ENCODE measurements at regions not wholly inside any gene's neighbourhood (a gene's known extent, or its start where the extent isn't known, plus 50 kb on each side); places are given as distances from the start of the nearest gene placed in this dataset.
A peak's percentile ranks its signal among the peaks of the same experiment; 100 is the strongest.

DNA sequence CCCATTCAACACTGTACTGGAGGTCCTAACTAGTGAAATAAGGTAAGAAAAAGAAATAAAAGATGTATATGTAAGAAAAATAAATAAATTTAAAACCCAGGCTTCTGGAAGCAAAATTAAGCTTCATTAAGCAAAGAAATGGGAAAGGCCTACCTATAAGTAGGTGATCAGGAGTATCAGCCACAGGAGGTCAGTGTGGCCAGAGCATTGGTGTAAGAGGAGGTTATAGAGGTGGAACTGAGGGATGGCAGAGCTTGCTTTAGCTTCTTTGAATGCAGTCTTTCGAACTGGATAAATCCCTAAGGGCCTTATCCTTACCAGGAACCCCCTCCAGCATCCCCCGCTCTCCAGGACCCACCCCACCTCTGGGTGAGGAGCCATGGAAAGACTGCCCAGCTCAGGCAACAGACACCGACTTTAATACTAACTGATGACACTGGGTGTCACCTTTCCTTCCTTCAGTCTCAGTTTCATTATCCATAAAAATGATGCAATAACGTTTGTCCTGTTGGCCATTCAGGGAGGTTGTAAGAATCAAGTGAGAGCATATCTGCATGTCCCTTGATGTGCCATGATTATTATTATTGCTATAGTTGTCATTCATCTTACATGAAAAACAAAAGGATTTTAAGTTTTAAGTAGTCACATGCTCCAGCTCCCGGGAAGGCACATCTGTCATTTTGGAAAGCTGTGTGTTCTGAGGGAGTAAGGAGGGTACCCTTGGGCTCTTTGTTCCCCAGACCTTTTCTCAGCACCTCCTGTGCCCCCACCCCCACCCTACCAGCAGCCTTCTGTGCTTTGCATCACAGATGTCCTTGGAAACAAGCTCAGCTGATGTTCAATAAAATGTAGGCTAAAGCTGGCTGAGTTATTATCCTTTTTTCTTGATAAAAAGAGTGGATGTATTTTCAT is 50.8 kb upstream of the CTNNA1 start:
- H3K4me1 ChIP-seq (ENCODE audit: control insufficient read depth, insufficient read depth, low read length) = peaks cover 19% of the 10 kb centered on the region
- no peaks in the 10 kb centered on the region for H3K27me3 ChIP-seq (ENCODE audit: control insufficient read depth, insufficient read depth, low read length)
- 88% methylated on average over 1 of the region's 5 CpGs for WGBS (ENCODE audit: insufficient coverage)
- H3K36me3 ChIP-seq (ENCODE audit: control insufficient read depth, insufficient read depth, low read length) = no peaks in the 10 kb centered on the region
- DNase-seq (ENCODE audit: low read depth in 4 of 6, low spot score in 6 of 6) = peak in 1 of 6 donors; percentile 39
- H3K27ac ChIP-seq (ENCODE audit: low read depth, low read length) = no peak overlapping the region
- H3K9me3 ChIP-seq (ENCODE audit: control insufficient read depth, insufficient read depth, low read length) = no peaks in the 10 kb centered on the region
- no peak overlapping the region for H3K4me3 ChIP-seq (ENCODE audit: low read depth, low read length)

DNA sequence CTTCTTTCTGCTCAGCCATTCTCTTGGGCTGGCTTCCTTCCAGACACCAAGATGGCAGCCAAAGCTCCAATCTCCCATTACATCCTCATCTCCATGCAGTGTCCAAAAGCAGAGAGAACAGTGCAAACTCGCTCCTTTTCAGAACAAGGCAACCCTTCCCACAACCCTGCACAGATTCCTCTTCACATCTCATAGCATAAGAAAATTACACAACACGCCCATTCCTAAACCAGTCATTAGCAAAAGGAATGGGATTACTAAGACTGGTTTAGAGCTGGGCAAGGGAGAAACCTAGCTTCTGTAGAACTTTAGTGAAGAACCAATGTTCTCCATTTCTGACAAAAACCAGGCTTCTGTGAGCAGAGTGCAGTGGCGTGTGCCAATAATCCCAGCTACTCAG is 51.5 kb upstream of the CTNNA1 start:
- H3K27me3 ChIP-seq (ENCODE audit: control insufficient read depth, insufficient read depth, low read length) = no peaks in the 10 kb centered on the region
- no peaks in the 10 kb centered on the region for H3K36me3 ChIP-seq (ENCODE audit: control insufficient read depth, insufficient read depth, low read length)
- H3K9me3 ChIP-seq (ENCODE audit: control insufficient read depth, insufficient read depth, low read length) = no peaks in the 10 kb centered on the region
- no peak for DNase-seq (ENCODE audit: low read depth in 4 of 6, low spot score in 6 of 6)
- H3K4me1 ChIP-seq (ENCODE audit: control insufficient read depth, insufficient read depth, low read length) = peaks cover 19% of the 10 kb centered on the region
- 100% methylated on average over 1 of the region's 3 CpGs for WGBS (ENCODE audit: insufficient coverage)
- H3K4me3 ChIP-seq (ENCODE audit: low read depth, low read length) = no peak overlapping the region
- no peak overlapping the region for H3K27ac ChIP-seq (ENCODE audit: low read depth, low read length)

DNA sequence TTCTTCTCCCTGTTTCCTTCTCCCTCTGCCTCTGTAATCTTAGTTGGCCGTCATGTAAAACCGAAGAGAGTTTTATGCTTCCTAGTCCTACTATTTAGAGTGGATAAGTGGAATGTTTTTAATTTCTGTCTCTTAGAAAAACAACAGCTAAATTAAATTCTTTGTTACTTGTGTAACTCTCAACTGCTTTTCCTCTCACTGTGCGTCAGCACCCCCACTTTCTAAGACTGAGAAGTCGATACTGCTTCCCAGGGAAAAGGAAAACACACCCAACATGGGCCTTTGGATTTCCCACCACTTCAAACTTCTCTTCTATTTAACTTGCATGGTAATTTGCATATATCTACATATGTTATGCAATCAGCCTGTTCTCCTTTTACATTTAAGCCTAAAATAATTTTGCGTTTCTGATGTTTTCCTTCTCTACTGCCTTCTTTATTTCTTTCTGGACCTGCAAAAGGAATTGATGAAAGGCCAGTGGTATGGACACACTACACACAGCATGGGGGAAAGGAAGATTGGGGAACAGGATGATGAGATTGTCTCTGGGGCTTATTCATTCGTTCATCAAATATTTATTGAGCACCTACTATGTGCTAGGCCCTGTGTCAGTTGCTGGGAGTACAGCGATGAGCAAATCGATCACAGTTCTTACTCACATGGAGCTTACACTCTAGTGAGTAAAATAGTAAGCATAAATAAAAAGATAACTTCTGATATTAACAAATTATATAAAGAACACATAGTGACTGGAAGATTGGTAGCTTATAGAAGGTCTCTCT is 52.5 kb upstream of the CTNNA1 start:
- Histone ChIP-seq H3K36me3 (ENCODE audit: control insufficient read depth, insufficient read depth, low read length) (no peaks in the 10 kb centered on the region), H3K9me3 (ENCODE audit: control insufficient read depth, insufficient read depth, low read length) (no peaks in the 10 kb centered on the region), H3K27me3 (ENCODE audit: control insufficient read depth, insufficient read depth, low read length) (no peaks in the 10 kb centered on the region), H3K27ac (ENCODE audit: low read depth, low read length) (no peak overlapping the region), H3K4me3 (ENCODE audit: low read depth, low read length) (no peak overlapping the region), H3K4me1 (ENCODE audit: control insufficient read depth, insufficient read depth, low read length) (peaks cover 18% of the 10 kb centered on the region)
- peak in 1 of 6 donors; percentile 42 for DNase-seq (ENCODE audit: low read depth in 4 of 6, low spot score in 6 of 6)
- WGBS (ENCODE audit: insufficient coverage) = 67% methylated on average over 1 of the region's 8 CpGs

DNA sequence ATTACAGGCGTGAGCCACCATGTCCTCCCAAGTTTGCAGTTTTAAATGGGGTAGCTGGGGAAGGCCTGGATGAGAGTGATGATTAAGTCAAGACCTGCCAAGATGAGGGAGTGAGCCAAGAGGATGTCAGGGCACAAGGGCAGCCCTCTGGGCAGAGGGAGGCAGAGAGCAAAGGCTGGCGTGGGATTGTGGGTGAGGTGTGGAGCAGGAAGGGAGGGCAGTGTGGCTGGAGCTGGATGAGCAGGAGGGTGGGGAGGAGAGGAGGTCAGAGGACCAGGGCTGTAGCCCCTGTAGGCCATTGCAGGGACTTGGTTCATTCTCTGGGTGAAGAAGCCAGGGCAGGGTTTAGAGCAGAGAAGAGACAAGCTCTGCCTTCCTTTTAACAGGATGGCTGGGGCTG is 53.7 kb upstream of the CTNNA1 start:
- 100% methylated on average over 2 of the region's 2 CpGs for WGBS (ENCODE audit: insufficient coverage)
- Histone ChIP-seq H3K36me3 (ENCODE audit: control insufficient read depth, insufficient read depth, low read length) (no peaks in the 10 kb centered on the region), H3K27ac (ENCODE audit: low read depth, low read length) (no peak overlapping the region), H3K9me3 (ENCODE audit: control insufficient read depth, insufficient read depth, low read length) (no peaks in the 10 kb centered on the region), H3K4me3 (ENCODE audit: low read depth, low read length) (no peak overlapping the region), H3K4me1 (ENCODE audit: control insufficient read depth, insufficient read depth, low read length) (peaks cover 10% of the 10 kb centered on the region), H3K27me3 (ENCODE audit: control insufficient read depth, insufficient read depth, low read length) (no peaks in the 10 kb centered on the region)
- DNase-seq (ENCODE audit: low read depth in 4 of 6, low spot score in 6 of 6) = no peak

DNA sequence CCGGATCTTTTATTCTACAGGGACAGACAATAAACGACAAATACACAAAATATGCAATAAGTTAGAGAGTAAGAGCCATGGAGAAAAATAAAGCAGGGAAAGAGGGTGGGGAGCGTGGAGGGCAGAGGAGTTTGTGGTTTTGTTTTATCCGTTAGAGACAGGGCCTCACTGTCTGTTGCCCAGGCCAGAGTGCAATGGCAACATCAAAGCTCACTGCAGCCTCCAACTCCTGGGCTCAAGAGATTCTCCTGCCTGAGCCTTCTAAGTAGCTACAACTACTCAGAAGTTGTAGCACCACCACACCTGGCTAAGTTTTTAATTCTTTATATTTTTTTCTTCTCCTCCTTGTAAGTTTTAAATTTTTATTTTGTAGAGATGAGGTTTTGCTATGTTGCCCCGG is 54.5 kb upstream of the CTNNA1 start:
- 67% methylated on average over 1 of the region's 5 CpGs for WGBS (ENCODE audit: insufficient coverage)
- no peaks in the 10 kb centered on the region for H3K9me3 ChIP-seq (ENCODE audit: control insufficient read depth, insufficient read depth, low read length)
- no peak for DNase-seq (ENCODE audit: low read depth in 4 of 6, low spot score in 6 of 6)
- H3K27ac ChIP-seq (ENCODE audit: low read depth, low read length) = no peak overlapping the region
- H3K27me3 ChIP-seq (ENCODE audit: control insufficient read depth, insufficient read depth, low read length) = no peaks in the 10 kb centered on the region
- H3K36me3 ChIP-seq (ENCODE audit: control insufficient read depth, insufficient read depth, low read length) = no peaks in the 10 kb centered on the region
- H3K4me1 ChIP-seq (ENCODE audit: control insufficient read depth, insufficient read depth, low read length) = peaks cover 5% of the 10 kb centered on the region
- H3K4me3 ChIP-seq (ENCODE audit: low read depth, low read length) = no peak overlapping the region

DNA sequence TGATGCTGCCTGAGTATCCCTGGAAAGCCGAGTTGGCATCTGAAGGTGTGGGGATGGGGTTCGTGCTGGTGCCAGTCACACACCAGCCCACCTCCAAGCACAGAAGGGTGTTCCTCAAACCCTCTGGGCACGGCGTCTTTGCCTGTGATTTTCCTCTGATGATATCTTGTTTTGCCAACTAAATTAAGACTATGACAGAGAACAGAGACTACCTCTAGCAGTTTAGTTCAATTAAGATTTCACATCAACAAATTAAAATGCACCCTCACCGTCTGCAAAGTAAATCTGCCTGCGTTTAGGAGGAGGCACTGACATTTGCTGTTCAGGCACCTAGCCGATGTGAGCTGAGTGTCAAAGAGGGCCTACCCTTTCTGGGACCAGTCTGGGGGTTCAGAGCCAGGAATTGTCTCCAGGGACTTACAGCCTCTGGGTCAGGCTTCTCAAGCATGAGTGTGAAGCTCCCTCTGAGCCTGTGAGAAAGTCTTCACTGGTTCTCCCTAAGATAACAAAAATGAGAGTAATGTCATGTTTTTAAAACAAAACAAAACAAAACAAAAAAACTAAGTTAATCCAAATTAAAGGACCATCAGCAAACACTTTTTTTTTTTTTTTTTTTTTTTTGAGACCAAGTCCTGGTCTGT is 55.4 kb upstream of the CTNNA1 start:
- no peaks in the 10 kb centered on the region for H3K9me3 ChIP-seq (ENCODE audit: control insufficient read depth, insufficient read depth, low read length)
- H3K4me3 ChIP-seq (ENCODE audit: low read depth, low read length) = no peak overlapping the region
- DNase-seq (ENCODE audit: low read depth in 4 of 6, low spot score in 6 of 6) = no peak
- H3K27me3 ChIP-seq (ENCODE audit: control insufficient read depth, insufficient read depth, low read length) = no peaks in the 10 kb centered on the region
- no peak overlapping the region for H3K27ac ChIP-seq (ENCODE audit: low read depth, low read length)
- 73% methylated on average over 5 of the region's 7 CpGs for WGBS (ENCODE audit: insufficient coverage)
- no peaks in the 10 kb centered on the region for H3K36me3 ChIP-seq (ENCODE audit: control insufficient read depth, insufficient read depth, low read length)
- peaks cover 2% of the 10 kb centered on the region for H3K4me1 ChIP-seq (ENCODE audit: control insufficient read depth, insufficient read depth, low read length)

DNA sequence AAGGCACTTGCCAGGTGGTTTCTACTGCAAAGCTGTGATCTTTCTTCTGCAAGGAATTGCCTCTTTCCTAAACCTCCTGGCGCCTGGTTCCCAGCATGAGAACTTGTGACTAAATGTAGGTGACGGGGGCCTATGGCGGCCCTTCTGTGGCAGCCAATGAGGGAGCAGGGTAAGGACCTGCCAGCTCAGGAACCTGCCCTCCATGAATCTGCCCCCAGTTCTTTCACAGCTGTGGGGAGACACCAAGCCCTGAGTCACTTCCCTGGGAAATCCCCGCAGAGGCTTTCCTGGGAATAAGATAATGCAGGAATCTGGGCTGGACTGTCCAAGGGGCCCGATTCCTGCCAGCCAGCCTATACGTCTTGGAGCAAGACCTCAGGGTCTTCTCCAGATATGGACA is 56.7 kb upstream of the CTNNA1 start:
- H3K27me3 ChIP-seq (ENCODE audit: control insufficient read depth, insufficient read depth, low read length) = no peaks in the 10 kb centered on the region
- no peak overlapping the region for H3K4me3 ChIP-seq (ENCODE audit: low read depth, low read length)
- H3K36me3 ChIP-seq (ENCODE audit: control insufficient read depth, insufficient read depth, low read length) = no peaks in the 10 kb centered on the region
- H3K9me3 ChIP-seq (ENCODE audit: control insufficient read depth, insufficient read depth, low read length) = no peaks in the 10 kb centered on the region
- 96% methylated on average over 6 of the region's 6 CpGs for WGBS (ENCODE audit: insufficient coverage)
- no peak overlapping the region for H3K27ac ChIP-seq (ENCODE audit: low read depth, low read length)
- DNase-seq (ENCODE audit: low read depth in 4 of 6, low spot score in 6 of 6) = no peak
- H3K4me1 ChIP-seq (ENCODE audit: control insufficient read depth, insufficient read depth, low read length) = no peaks in the 10 kb centered on the region

DNA sequence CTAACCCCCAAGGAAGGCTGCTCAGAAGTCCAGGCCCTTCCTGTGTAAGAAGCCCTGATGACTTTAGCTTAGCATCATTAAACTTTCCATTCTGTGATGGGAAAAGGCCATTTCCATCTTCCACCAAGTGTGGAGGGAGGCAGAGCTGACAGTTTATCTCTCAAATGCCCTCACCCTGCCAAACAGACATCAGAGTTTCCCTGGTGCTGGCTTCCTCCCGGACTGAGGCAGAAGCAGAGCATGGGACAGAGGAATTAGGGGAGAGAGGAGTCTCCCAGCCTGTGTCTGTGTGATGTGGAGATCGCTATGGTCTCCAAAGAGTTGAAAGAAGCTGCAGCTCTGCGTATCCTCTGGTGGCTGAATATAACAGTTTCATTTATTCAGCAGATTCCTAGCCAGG is 57.4 kb upstream of the CTNNA1 start:
- no peak for DNase-seq (ENCODE audit: low read depth in 4 of 6, low spot score in 6 of 6)
- H3K27ac ChIP-seq (ENCODE audit: low read depth, low read length) = no peak overlapping the region
- 72% methylated on average over 2 of the region's 3 CpGs for WGBS (ENCODE audit: insufficient coverage)
- no peak overlapping the region for H3K4me3 ChIP-seq (ENCODE audit: low read depth, low read length)
- H3K36me3 ChIP-seq (ENCODE audit: control insufficient read depth, insufficient read depth, low read length) = no peaks in the 10 kb centered on the region
- no peaks in the 10 kb centered on the region for H3K9me3 ChIP-seq (ENCODE audit: control insufficient read depth, insufficient read depth, low read length)
- H3K27me3 ChIP-seq (ENCODE audit: control insufficient read depth, insufficient read depth, low read length) = no peaks in the 10 kb centered on the region
- H3K4me1 ChIP-seq (ENCODE audit: control insufficient read depth, insufficient read depth, low read length) = no peaks in the 10 kb centered on the region

DNA sequence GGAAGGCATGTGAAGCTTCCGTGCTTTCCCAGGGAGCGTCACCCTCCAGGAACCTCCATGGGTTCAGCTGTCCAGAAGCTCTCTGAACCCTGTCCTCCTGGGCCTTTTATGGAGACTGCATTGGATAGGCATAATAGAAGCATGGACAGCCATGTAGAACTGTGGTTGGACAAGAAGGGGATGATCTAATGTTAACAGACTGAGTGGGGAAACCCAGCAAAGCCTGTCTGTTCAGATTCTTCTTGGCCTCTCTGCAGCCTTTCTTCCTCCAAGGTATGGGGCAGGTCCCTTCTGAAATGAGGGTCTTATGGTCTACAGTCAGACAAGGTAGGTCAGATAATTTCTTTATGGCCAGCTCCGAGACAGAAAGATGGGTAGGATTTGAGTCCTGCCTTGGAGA is 59.1 kb upstream of the CTNNA1 start:
- Histone ChIP-seq H3K4me3 (ENCODE audit: low read depth, low read length) (no peak overlapping the region), H3K27me3 (ENCODE audit: control insufficient read depth, insufficient read depth, low read length) (no peaks in the 10 kb centered on the region), H3K36me3 (ENCODE audit: control insufficient read depth, insufficient read depth, low read length) (no peaks in the 10 kb centered on the region), H3K9me3 (ENCODE audit: control insufficient read depth, insufficient read depth, low read length) (no peaks in the 10 kb centered on the region), H3K4me1 (ENCODE audit: control insufficient read depth, insufficient read depth, low read length) (no peaks in the 10 kb centered on the region), H3K27ac (ENCODE audit: low read depth, low read length) (no peak overlapping the region)
- DNase-seq (ENCODE audit: low read depth in 4 of 6, low spot score in 6 of 6) = no peak
- WGBS (ENCODE audit: insufficient coverage) = 100% methylated on average over 3 of the region's 3 CpGs
